ENCODE measurements at regions not wholly inside any gene's neighbourhood (a gene's known extent, or its start where the extent isn't known, plus 50 kb on each side); places are given as distances from the start of the nearest gene placed in this dataset.

DNA sequence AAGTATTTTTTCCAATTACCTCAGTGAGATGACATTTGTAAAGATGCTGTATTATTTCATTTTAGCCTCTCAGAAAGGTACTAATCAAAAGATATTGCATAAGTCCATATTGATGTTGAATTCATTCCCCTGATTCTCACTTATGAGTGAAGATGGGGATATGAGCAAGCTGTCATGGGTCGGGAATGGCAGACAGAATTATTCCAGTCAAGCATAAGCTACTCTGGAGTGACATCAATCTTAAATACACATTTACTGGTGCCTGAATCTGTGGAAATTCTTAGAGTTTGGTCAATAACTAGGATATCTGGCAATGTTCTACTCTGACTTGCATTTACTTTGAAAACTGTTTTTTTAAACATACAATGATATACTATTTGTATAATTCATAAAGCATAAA is 283.8 kb upstream of the PCDH7 start:
- H2AFZ ChIP-seq (ENCODE audit: low read length): no peak overlapping the region
- no peak overlapping the region for H3K4me3 ChIP-seq (replicated peaks in 1 of 3; ENCODE audit: insufficient read depth in 1 of 3, low read depth in 2 of 3, low read length in 3 of 3)
- no peaks in the 10 kb centered on the region for H3K79me2 ChIP-seq (ENCODE audit: insufficient read depth, low read length)
- no peak overlapping the region for H3K27ac ChIP-seq (ENCODE audit: extremely low read length, insufficient read depth, low read length)
- ATAC-seq: no peak
- no peak overlapping the region for H3K9ac ChIP-seq (ENCODE audit: insufficient read depth, low read depth, low read length)
- no peaks in the 10 kb centered on the region for H3K36me3 ChIP-seq (replicated peaks in 1 of 2; ENCODE audit: control insufficient read depth in 1 of 2, insufficient read depth in 2 of 2, low read length in 2 of 2)
- H3K9me3 ChIP-seq (ENCODE audit: low read length): peaks cover 82% of the 10 kb centered on the region
- no peak for DNase-seq (ENCODE audit: low spot score)
- POLR2A ChIA-PET: no interaction called here
- WGBS (ENCODE audit: low lambda C conversion rate): 0% methylated on average over 1 of the region's 1 CpG
- no peak overlapping the region for H3K4me2 ChIP-seq (ENCODE audit: low read depth, low read length)
- TF ChIP-seq FIP1L1 (IDR thresholded peaks at IDR 0.05; ENCODE audit: borderline replicate concordance, insufficient read depth, low read depth, low read length) (no peak), ZNF619 (CRISPR knock-in tag; IDR thresholded peaks at IDR 0.05) (no peak), ZNF331 (CRISPR knock-in tag; IDR thresholded peaks at IDR 0.05) (no peak), ZC3H13 (CRISPR knock-in tag; IDR thresholded peaks at IDR 0.05) (no peak), ZNF383 (CRISPR knock-in tag; IDR thresholded peaks at IDR 0.05; ENCODE audit: borderline replicate concordance) (no peak), ZNF572 (CRISPR knock-in tag; IDR thresholded peaks at IDR 0.05) (no peak), ZNF709 (CRISPR knock-in tag; IDR thresholded peaks at IDR 0.05) (no peak), NFE2L2 (IDR thresholded peaks at IDR 0.05; ENCODE audit: low read length) (no peak), MTA3 (CRISPR knock-in tag; IDR thresholded peaks at IDR 0.05) (no peak), ZNF20 (CRISPR knock-in tag; IDR thresholded peaks at IDR 0.05) (no peak), MXD4 (CRISPR knock-in tag; IDR thresholded peaks at IDR 0.05) (no peak), ZSCAN9 (CRISPR knock-in tag; IDR thresholded peaks at IDR 0.05; ENCODE audit: borderline replicate concordance) (no peak), JUND (CRISPR knock-in tag; IDR thresholded peaks at IDR 0.05) (no peak)
- TF ChIP-seq, protein P1, sequence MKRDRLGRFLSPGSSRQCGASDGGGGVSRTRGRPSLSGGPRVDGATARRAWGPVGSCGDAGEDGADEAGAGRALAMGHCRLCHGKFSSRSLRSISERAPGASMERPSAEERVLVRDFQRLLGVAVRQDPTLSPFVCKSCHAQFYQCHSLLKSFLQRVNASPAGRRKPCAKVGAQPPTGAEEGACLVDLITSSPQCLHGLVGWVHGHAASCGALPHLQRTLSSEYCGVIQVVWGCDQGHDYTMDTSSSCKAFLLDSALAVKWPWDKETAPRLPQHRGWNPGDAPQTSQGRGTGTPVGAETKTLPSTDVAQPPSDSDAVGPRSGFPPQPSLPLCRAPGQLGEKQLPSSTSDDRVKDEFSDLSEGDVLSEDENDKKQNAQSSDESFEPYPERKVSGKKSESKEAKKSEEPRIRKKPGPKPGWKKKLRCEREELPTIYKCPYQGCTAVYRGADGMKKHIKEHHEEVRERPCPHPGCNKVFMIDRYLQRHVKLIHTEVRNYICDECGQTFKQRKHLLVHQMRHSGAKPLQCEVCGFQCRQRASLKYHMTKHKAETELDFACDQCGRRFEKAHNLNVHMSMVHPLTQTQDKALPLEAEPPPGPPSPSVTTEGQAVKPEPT (CRISPR knock-in tag; IDR thresholded peaks at IDR 0.05; ENCODE audit: low read depth): no peak
- TF ChIP-seq, protein P2, sequence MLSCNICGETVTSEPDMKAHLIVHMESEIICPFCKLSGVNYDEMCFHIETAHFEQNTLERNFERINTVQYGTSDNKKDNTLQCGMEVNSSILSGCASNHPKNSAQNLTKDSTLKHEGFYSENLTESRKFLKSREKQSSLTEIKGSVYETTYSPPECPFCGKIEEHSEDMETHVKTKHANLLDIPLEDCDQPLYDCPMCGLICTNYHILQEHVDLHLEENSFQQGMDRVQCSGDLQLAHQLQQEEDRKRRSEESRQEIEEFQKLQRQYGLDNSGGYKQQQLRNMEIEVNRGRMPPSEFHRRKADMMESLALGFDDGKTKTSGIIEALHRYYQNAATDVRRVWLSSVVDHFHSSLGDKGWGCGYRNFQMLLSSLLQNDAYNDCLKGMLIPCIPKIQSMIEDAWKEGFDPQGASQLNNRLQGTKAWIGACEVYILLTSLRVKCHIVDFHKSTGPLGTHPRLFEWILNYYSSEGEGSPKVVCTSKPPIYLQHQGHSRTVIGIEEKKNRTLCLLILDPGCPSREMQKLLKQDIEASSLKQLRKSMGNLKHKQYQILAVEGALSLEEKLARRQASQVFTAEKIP (CRISPR knock-in tag; IDR thresholded peaks at IDR 0.05; ENCODE audit: borderline replicate concordance): no peak
- intact Hi-C loops (cut with micrococcal nuclease; ENCODE audit: unreplicated experiment) (no loop called here), in situ Hi-C loops (cut with HindIII; ENCODE audit: extremely low pct_ligation_motif_present, low pct_unique_long_range_greater_than_20kb) (no loop called here)
- no peak for FAIRE-seq
- CTCF ChIA-PET (ENCODE audit: low intra/inter-chr PET ratio, low total read pairs): no interaction called here
- no peaks in the 10 kb centered on the region for H3K27me3 ChIP-seq (ENCODE audit: control insufficient read depth in 1 of 2, insufficient read depth in 2 of 2, low read length in 2 of 2)
- H3K4me1 ChIP-seq (ENCODE audit: insufficient read depth, low read length): no peaks in the 10 kb centered on the region
- no TSS peak for BruUV-seq (replicated peaks)
- H4K20me1 ChIP-seq (ENCODE audit: insufficient read depth, low read length): no peaks in the 10 kb centered on the region
